GM12878 (cell line): ENCODE measurements at regions not wholly inside any gene's neighbourhood (a gene's known extent, or its start where the extent isn't known, plus 50 kb on each side); places are given as distances from the start of the nearest gene placed in this dataset.

Experiments used
- ATAC-seq: fragments of 200-7000 bp; cut with Tn5 transposase; 3 replicates; pipeline ENCODE4 v1.9.1; 2020; ENCODE audit warnings: mild to moderate bottlenecking, moderate library complexity
- BruUV-seq: library from RNA; stranded (reverse); fragments of 400-500 nt; replicated peaks from 2 replicates; lab custom pipeline; 2021; lab: Mats Ljungman, UMichigan
- CTCF ChIA-PET: fragments of 300-600 bp; sonication (Branson Sonifier 250); formaldehyde crosslinking; extraction: SDS; loops from one replicate; lab custom pipeline; 2021; ENCODE audit warnings: inconsistent platforms; lab: Yijun Ruan, JAX
- POLR2A ChIA-PET: fragments of 350-600 bp; formaldehyde crosslinking; extraction: SDS; loops from one replicate; lab custom pipeline; 2021; ENCODE audit warnings: inconsistent platforms; lab: Charles Lee
- RAD21 ChIA-PET: fragments of 300-600 bp; sonication (Branson Sonifier 250); formaldehyde crosslinking; loops from one replicate; lab custom pipeline; 2023; ENCODE audit warnings: antibody characterized with exemption; ENCODE audit not compliant: unreplicated experiment; lab: Charles Lee
- SMC1A ChIA-PET: fragments of 300-600 bp; sonication (Branson Sonifier 250); formaldehyde crosslinking; loops from one replicate; lab custom pipeline; 2023; ENCODE audit not compliant: unreplicated experiment, uncharacterized antibody; lab: Charles Lee
- DNase-seq: peaks from one replicate; pipeline ENCODE4 v3.0.0-alpha.2; 2011; ENCODE audit warnings: low read depth, low spot score
- FAIRE-seq: peaks from 3 replicates; lab custom pipeline; 2011; peaks lifted over from hg19 to GRCh38; lab: Jason Lieb, UNC
- H2AFZ ChIP-seq: 2 replicates; pipeline ENCODE4 v1.6.0; 2011; ENCODE audit warnings: low read depth, low read length, control low read depth; ENCODE audit not compliant: control insufficient read depth
- H3K27ac ChIP-seq: 2 replicates; pipeline ENCODE4 v1.5.1; 2011; ENCODE audit warnings: control low read depth; ENCODE audit not compliant: control insufficient read depth, insufficient read depth
- H3K27me3 ChIP-seq, 2 experiments: replicated peaks in 1 of 2; 2 replicates each; pipeline versions ENCODE4 v1.6.0 to v1.6.1; 2011; ENCODE audit warnings: low read length in 1 of 2; ENCODE audit not compliant: control insufficient read depth in 2 of 2, insufficient read depth in 2 of 2
- H3K36me3 ChIP-seq, 2 experiments: 2 replicates each; pipeline ENCODE4 v1.5.1; 2011; ENCODE audit warnings: low read length in 1 of 2; ENCODE audit not compliant: control insufficient read depth in 2 of 2, insufficient read depth in 2 of 2
- H3K4me1 ChIP-seq: 2 replicates; pipeline ENCODE4 v1.6.1; 2011; ENCODE audit warnings: mild to moderate bottlenecking, low read length, moderate library complexity, mixed read lengths; ENCODE audit not compliant: control insufficient read depth, insufficient read depth
- H3K4me2 ChIP-seq: 2 replicates; pipeline ENCODE4 v1.6.0; 2011; ENCODE audit warnings: control low read depth; ENCODE audit not compliant: control insufficient read depth, insufficient read depth
- H3K4me3 ChIP-seq: fragments of 200-600 bp; sonication (generic); 2 replicates; pipeline ENCODE4 v1.5.1; 2016
- H3K79me2 ChIP-seq: 2 replicates; pipeline ENCODE4 v1.6.0; 2011; ENCODE audit warnings: low read length; ENCODE audit not compliant: control insufficient read depth, insufficient read depth
- H3K9ac ChIP-seq: 2 replicates; pipeline ENCODE4 v1.8.0; 2011; ENCODE audit warnings: low read length, control low read depth, mixed read lengths; ENCODE audit not compliant: control insufficient read depth, insufficient read depth
- H3K9me3 ChIP-seq: replicated peaks from 3 replicates; pipeline ENCODE4 v1.5.1; 2011; ENCODE audit warnings: mild to moderate bottlenecking, low read length; ENCODE audit not compliant: control insufficient read depth, insufficient read depth
- H4K20me1 ChIP-seq: 2 replicates; pipeline ENCODE4 v1.6.0; 2011; ENCODE audit not compliant: control insufficient read depth, insufficient read depth
- CHD2 ChIP-seq: IDR thresholded peaks from 2 replicates; pipeline ENCODE4 v1.6.1; 2011; ENCODE audit warnings: low read depth, low read length, improper control_type of control experiment, borderline replicate concordance
- DPF2 ChIP-seq: fragments of 450-650 bp; IDR thresholded peaks from 2 replicates; pipeline ENCODE4 v1.6.1; 2017; ENCODE audit warnings: mild to moderate bottlenecking
- EGR1 ChIP-seq, 2 experiments: IDR thresholded peaks; 1 replicate in 1 of 2; 2 replicates in 1 of 2; pipeline ENCODE4 v1.6.1; 2011 to 2012; ENCODE audit warnings: low read depth in 2 of 2, low read length in 2 of 2, borderline replicate concordance in 1 of 2, mild to moderate bottlenecking in 1 of 2, moderate library complexity in 1 of 2
- GATAD2B ChIP-seq: fragments of 450-650 bp; conservative IDR thresholded peaks from 2 replicates; pipeline ENCODE4 v1.6.1; 2017; ENCODE audit warnings: low read depth, mild to moderate bottlenecking, moderate library complexity
- MTA3 ChIP-seq: IDR thresholded peaks from 2 replicates; pipeline ENCODE4 v1.6.1; 2012; ENCODE audit warnings: low read length, inconsistent platforms, borderline replicate concordance
- NFXL1 ChIP-seq: fragments of 450-650 bp; IDR thresholded peaks from 2 replicates; pipeline ENCODE4 v1.6.1; 2017; ENCODE audit warnings: antibody characterized with exemption, mild to moderate bottlenecking, borderline replicate concordance
- NR2C1 ChIP-seq: fragments of 450-650 bp; IDR thresholded peaks from 2 replicates; pipeline ENCODE4 v1.6.1; 2017; ENCODE audit warnings: antibody characterized with exemption, mild to moderate bottlenecking, moderate library complexity
- RBBP5 ChIP-seq: fragments of 200-600 bp; sonication (generic); conservative IDR thresholded peaks from 2 replicates; pipeline ENCODE4 v1.6.1; 2016
- SMAD1 ChIP-seq: fragments of 450-650 bp; IDR thresholded peaks from 2 replicates; pipeline ENCODE4 v1.6.1; 2018; ENCODE audit warnings: mild to moderate bottlenecking, low read depth; ENCODE audit not compliant: partially characterized antibody
- SP1 ChIP-seq: IDR thresholded peaks from one replicate; pipeline ENCODE4 v1.6.1; 2011; ENCODE audit warnings: low read depth, low read length
- SREBF2 ChIP-seq: IDR thresholded peaks from 2 replicates; pipeline ENCODE4 v1.6.1; 2012; ENCODE audit warnings: mild to moderate bottlenecking, low read length
- STAT1 ChIP-seq: fragments of 450-650 bp; conservative IDR thresholded peaks from 2 replicates; pipeline ENCODE4 v1.6.1; 2014; ENCODE audit warnings: antibody characterized with exemption, mild to moderate bottlenecking
- TBL1XR1 ChIP-seq: IDR thresholded peaks from 2 replicates; pipeline ENCODE4 v1.6.1; 2012; ENCODE audit warnings: low read depth, low read length, improper control_type of control experiment
- WGBS: methylation state at CpG from one replicate; pipeline ENCODE4 v1.1.6; 2016; ENCODE audit warnings: low lambda C conversion rate; ENCODE audit not compliant: insufficient replicate concordance, insufficient coverage; ENCODE audit errors: missing lambda C conversion rate; 5-methylcytosine and 5-hydroxymethylcytosine counted together
- in situ Hi-C: fragments of 300-500 bp; cut with MboI; formaldehyde crosslinking; loops from 9 replicates; pipeline ENCODE4 v1.14.3; 2018; ENCODE audit warnings: mixed read lengths
- intact Hi-C: fragments of 100-400 bp; cut with micrococcal nuclease; formaldehyde crosslinking; loops from one replicate; pipeline ENCODE4 v1.14.2; 2022; ENCODE audit not compliant: unreplicated experiment
- TF ChIP-seq, protein P1 (sequence below): fragments of 450-650 bp; formaldehyde crosslinking; IDR thresholded peaks from 2 replicates; pipeline ENCODE4 v1.4.0; 2020; ENCODE audit warnings: mild to moderate bottlenecking, moderate library complexity
- TF ChIP-seq, protein P2 (sequence below): IDR thresholded peaks from 2 replicates; pipeline ENCODE4 v1.6.1; 2011; ENCODE audit warnings: low read depth, mild to moderate bottlenecking, low read length, moderate library complexity, borderline replicate concordance; ENCODE audit errors: extremely low read depth
- TF ChIP-seq, protein P3 (sequence below): fragments of 450-650 bp; IDR thresholded peaks from 2 replicates; pipeline ENCODE4 v1.6.1; 2016; ENCODE audit warnings: mild to moderate bottlenecking

- H3K36me3 ChIP-seq, result no peaks in the 10 kb centered on the region
- ChIA-PET POLR2A (no interaction called here), CTCF (no interaction called here), RAD21 (no interaction called here), SMC1A (no interaction called here)
- FAIRE-seq (no peak), DNase-seq (no peak), ATAC-seq (no peak)
- TF ChIP-seq MTA3, result no peak
- no peak for TF ChIP-seq STAT1
- TF ChIP-seq SMAD1, result no peak
- TF ChIP-seq CHD2, result no peak
- no peak for TF ChIP-seq RBBP5
- TF ChIP-seq, protein P1, sequence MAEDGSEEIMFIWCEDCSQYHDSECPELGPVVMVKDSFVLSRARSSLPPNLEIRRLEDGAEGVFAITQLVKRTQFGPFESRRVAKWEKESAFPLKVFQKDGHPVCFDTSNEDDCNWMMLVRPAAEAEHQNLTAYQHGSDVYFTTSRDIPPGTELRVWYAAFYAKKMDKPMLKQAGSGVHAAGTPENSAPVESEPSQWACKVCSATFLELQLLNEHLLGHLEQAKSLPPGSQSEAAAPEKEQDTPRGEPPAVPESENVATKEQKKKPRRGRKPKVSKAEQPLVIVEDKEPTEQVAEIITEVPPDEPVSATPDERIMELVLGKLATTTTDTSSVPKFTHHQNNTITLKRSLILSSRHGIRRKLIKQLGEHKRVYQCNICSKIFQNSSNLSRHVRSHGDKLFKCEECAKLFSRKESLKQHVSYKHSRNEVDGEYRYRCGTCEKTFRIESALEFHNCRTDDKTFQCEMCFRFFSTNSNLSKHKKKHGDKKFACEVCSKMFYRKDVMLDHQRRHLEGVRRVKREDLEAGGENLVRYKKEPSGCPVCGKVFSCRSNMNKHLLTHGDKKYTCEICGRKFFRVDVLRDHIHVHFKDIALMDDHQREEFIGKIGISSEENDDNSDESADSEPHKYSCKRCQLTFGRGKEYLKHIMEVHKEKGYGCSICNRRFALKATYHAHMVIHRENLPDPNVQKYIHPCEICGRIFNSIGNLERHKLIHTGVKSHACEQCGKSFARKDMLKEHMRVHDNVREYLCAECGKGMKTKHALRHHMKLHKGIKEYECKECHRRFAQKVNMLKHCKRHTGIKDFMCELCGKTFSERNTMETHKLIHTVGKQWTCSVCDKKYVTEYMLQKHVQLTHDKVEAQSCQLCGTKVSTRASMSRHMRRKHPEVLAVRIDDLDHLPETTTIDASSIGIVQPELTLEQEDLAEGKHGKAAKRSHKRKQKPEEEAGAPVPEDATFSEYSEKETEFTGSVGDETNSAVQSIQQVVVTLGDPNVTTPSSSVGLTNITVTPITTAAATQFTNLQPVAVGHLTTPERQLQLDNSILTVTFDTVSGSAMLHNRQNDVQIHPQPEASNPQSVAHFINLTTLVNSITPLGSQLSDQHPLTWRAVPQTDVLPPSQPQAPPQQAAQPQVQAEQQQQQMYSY, result no peak
- TF ChIP-seq, protein P2, sequence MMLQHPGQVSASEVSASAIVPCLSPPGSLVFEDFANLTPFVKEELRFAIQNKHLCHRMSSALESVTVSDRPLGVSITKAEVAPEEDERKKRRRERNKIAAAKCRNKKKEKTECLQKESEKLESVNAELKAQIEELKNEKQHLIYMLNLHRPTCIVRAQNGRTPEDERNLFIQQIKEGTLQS, result no peak
- no peak for TF ChIP-seq TBL1XR1
- TF ChIP-seq SREBF2, result no peak
- TF ChIP-seq NFXL1, result no peak
- TF ChIP-seq NR2C1, result no peak
- no peak for TF ChIP-seq EGR1 (IDR thresholded peaks at IDR 0.05; ENCODE audit: borderline replicate concordance in 1 of 2, low read depth in 2 of 2, low read length in 2 of 2)
- TF ChIP-seq, protein P3, sequence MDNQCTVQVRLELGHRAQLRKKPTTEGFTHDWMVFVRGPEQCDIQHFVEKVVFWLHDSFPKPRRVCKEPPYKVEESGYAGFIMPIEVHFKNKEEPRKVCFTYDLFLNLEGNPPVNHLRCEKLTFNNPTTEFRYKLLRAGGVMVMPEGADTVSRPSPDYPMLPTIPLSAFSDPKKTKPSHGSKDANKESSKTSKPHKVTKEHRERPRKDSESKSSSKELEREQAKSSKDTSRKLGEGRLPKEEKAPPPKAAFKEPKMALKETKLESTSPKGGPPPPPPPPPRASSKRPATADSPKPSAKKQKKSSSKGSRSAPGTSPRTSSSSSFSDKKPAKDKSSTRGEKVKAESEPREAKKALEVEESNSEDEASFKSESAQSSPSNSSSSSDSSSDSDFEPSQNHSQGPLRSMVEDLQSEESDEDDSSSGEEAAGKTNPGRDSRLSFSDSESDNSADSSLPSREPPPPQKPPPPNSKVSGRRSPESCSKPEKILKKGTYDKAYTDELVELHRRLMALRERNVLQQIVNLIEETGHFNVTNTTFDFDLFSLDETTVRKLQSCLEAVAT, result no peak
- TF ChIP-seq SP1, result no peak
- no peak for TF ChIP-seq GATAD2B
- TF ChIP-seq DPF2, result no peak
- no peaks in the 10 kb centered on the region for H3K27me3 ChIP-seq
- H3K79me2 ChIP-seq, result no peaks in the 10 kb centered on the region
- H3K4me1 ChIP-seq, result no peaks in the 10 kb centered on the region
- H4K20me1 ChIP-seq, result no peaks in the 10 kb centered on the region
- no TSS peak for BruUV-seq
- H3K9me3 ChIP-seq, result no peaks in the 10 kb centered on the region; the same call in 2 of the 3 replicates
- H3K4me2 ChIP-seq, result no peak overlapping the region
- H3K9ac ChIP-seq, result no peak overlapping the region
- H3K4me3 ChIP-seq, result no peak overlapping the region
- WGBS, result 14% methylated on average over 8 of the region's 8 CpGs
- in situ Hi-C loops (no loop called here), intact Hi-C loops (no loop called here)
- H3K27ac ChIP-seq, result no peak overlapping the region
- H2AFZ ChIP-seq, result no peak overlapping the region
Measured at GRCh38 chr22:47384977-47385376, 622.5 kb downstream of the TBC1D22A start.
